Left ventricle myocardium inferior (tissue), 1 donor: ENCODE measurements at regions not wholly inside any gene's neighbourhood (a gene's known extent, or its start where the extent isn't known, plus 50 kb on each side); places are given as distances from the start of the nearest gene placed in this dataset.

Experiments used
- DNase-seq: peaks from one replicate; pipeline ENCODE4 v3.0.0-alpha.2; 2020
- H3K27ac ChIP-seq: fragments of 200-600 bp; replicated peaks from 2 replicates; pipeline ENCODE4 v1.8.0; 2021
- H3K27me3 ChIP-seq: fragments of 200-600 bp; 2 replicates; pipeline ENCODE4 v1.8.0; 2021; ENCODE audit warnings: low read depth
- H3K36me3 ChIP-seq: fragments of 200-600 bp; 2 replicates; pipeline ENCODE4 v1.8.0; 2021
- H3K4me1 ChIP-seq: fragments of 200-600 bp; 2 replicates; pipeline ENCODE4 v1.8.0; 2021
- H3K4me3 ChIP-seq: fragments of 200-600 bp; 2 replicates; pipeline ENCODE4 v1.8.0; 2021; ENCODE audit warnings: mild to moderate bottlenecking, moderate library complexity
- H3K9me3 ChIP-seq: fragments of 200-600 bp; replicated peaks from 2 replicates; pipeline ENCODE4 v1.8.0; 2021
- intact Hi-C: fragments of 100-400 bp; cut with micrococcal nuclease; formaldehyde crosslinking; loops from one replicate; pipeline ENCODE4 v1.11.0; 2022
- TF ChIP-seq, protein P1 (sequence below): fragments of 200-600 bp; IDR thresholded peaks from 2 replicates; pipeline ENCODE4 v1.8.0; 2021; ENCODE audit warnings: antibody characterized with exemption, mild to moderate bottlenecking, borderline replicate concordance
- donor health status: DM: no; HTN: yes; CAD: no; lungs with severe emphysema.

DNA sequence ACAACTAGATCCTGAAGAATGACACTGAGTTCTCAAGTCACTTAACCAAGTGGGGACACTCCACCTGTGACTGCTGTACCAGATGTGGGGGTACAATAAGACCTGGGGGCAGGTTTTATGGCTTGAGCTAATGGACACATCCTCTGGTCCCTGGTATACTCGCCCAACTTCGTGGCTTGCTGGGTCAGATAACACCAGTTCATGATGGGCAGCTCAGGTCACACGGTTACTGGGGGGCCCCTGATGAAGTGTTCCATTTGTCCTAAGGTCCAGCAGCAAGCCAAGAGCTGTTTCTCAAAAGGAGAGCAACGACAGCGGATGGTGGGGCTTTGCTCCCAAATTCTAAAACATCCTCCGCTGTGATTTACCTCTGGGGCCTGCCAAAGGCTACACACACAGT, 1368.4 kb downstream of the BRD1 start:
- Histone ChIP-seq H3K27ac (no peak overlapping the region), H3K27me3 (peaks cover 51% of the 10 kb centered on the region), H3K9me3 (no peaks in the 10 kb centered on the region), H3K36me3 (no peaks in the 10 kb centered on the region), H3K4me1 (peaks cover 5% of the 10 kb centered on the region), H3K4me3 (no peak overlapping the region)
- intact Hi-C loops: no loop called here
- DNase-seq: no peak
- TF ChIP-seq, protein P1, sequence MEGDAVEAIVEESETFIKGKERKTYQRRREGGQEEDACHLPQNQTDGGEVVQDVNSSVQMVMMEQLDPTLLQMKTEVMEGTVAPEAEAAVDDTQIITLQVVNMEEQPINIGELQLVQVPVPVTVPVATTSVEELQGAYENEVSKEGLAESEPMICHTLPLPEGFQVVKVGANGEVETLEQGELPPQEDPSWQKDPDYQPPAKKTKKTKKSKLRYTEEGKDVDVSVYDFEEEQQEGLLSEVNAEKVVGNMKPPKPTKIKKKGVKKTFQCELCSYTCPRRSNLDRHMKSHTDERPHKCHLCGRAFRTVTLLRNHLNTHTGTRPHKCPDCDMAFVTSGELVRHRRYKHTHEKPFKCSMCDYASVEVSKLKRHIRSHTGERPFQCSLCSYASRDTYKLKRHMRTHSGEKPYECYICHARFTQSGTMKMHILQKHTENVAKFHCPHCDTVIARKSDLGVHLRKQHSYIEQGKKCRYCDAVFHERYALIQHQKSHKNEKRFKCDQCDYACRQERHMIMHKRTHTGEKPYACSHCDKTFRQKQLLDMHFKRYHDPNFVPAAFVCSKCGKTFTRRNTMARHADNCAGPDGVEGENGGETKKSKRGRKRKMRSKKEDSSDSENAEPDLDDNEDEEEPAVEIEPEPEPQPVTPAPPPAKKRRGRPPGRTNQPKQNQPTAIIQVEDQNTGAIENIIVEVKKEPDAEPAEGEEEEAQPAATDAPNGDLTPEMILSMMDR: no peak

- TF ChIP-seq, protein P1: no peak
- Histone ChIP-seq H3K36me3 (no peaks in the 10 kb centered on the region), H3K4me1 (peaks cover 5% of the 10 kb centered on the region), H3K27me3 (peaks cover 43% of the 10 kb centered on the region), H3K9me3 (no peaks in the 10 kb centered on the region), H3K27ac (no peak overlapping the region), H3K4me3 (no peak overlapping the region)
- DNase-seq: no peak
- intact Hi-C loops: no loop called here
Measured at GRCh38 chr22:48456449-48456848, 1371.2 kb downstream of the BRD1 start.

DNA sequence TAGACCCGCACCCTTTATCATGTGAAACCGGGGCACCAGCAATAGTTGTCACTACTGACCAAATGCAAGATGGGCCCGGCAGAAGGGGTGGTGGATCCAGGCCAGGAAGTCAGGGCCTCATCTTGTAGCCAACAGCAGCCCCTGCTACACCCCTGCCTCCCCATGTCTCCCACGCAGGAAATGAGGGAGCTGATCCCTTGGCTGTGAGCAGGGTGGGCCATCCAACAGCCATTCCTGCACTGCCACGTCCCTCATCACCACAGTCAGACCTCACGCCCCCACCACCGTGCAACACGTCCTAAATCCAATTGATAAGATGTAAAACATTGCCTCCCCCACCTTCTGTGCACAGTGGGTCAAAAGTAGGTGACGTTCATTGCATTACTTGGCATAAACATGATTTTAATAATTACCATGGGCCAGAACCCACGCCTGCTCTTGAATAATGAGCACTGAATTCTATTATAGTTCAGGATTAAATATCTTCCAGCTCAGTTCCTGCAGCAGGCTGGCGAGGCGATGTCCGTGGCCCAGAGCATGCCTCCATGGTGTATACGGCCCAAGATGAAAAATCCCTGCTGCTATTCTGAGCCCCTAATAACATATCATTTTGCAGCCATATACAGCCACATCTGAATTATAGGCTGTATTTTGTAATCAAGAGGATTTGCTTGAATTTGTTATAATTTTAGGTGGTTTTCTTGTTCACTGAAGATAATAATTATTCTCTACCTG, 1373.8 kb downstream of the BRD1 start:
- Histone ChIP-seq H3K4me1 (peaks cover 5% of the 10 kb centered on the region), H3K4me3 (no peak overlapping the region), H3K27ac (no peak overlapping the region), H3K27me3 (peaks cover 44% of the 10 kb centered on the region), H3K36me3 (no peaks in the 10 kb centered on the region), H3K9me3 (no peaks in the 10 kb centered on the region)
- intact Hi-C loops: no loop called here
- TF ChIP-seq, protein P1: no peak
- no peak for DNase-seq

GRCh38 chr22:48453171-48453570, 1374.5 kb downstream of the BRD1 start:
- Histone ChIP-seq H3K27me3 (peaks cover 47% of the 10 kb centered on the region), H3K4me1 (peaks cover 5% of the 10 kb centered on the region), H3K27ac (no peak overlapping the region), H3K4me3 (no peak overlapping the region), H3K36me3 (no peaks in the 10 kb centered on the region), H3K9me3 (no peaks in the 10 kb centered on the region)
- TF ChIP-seq, protein P1: no peak
- intact Hi-C loops: no loop called here
- no peak for DNase-seq

GRCh38 chr22:48452766-48453165, 1374.9 kb downstream of the BRD1 start:
- no peak overlapping the region for H3K27ac ChIP-seq
- TF ChIP-seq, protein P1: no peak
- no peak overlapping the region for H3K4me3 ChIP-seq
- peaks cover 51% of the 10 kb centered on the region for H3K27me3 ChIP-seq
- H3K9me3 ChIP-seq: no peaks in the 10 kb centered on the region
- H3K4me1 ChIP-seq: peaks cover 5% of the 10 kb centered on the region
- intact Hi-C loops: no loop called here
- no peak for DNase-seq
- H3K36me3 ChIP-seq: no peaks in the 10 kb centered on the region
